ENCODE measurements at regions not wholly inside any gene's neighbourhood (a gene's known extent, or its start where the extent isn't known, plus 50 kb on each side); places are given as distances from the start of the nearest gene placed in this dataset.
"Not testable (repeated sequence)": the region's sequence is repeated elsewhere in the genome, so short reads cannot be mapped to it uniquely, and the experiment has no call there.

DNA sequence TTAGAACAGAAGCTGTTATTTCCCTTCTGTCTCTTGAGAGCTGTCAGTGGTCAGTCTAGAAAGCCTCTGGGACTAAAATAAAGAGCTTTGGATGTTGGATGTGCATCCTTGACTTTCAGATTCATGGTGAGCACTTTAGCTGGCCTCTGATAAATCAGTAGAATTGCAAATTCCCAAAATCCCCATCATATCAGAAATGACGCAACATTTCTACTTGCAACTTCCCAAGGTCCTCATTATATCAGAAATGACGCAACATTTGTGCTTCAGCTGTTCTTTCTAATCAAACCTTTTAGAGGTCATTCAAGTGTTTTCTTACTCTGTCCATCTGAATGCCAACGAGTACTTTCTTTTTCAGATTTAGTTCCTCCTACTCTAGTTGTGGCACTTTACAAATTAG lies 167.3 kb upstream of the MOCS2 start:
- DNase-seq = no peak

DNA sequence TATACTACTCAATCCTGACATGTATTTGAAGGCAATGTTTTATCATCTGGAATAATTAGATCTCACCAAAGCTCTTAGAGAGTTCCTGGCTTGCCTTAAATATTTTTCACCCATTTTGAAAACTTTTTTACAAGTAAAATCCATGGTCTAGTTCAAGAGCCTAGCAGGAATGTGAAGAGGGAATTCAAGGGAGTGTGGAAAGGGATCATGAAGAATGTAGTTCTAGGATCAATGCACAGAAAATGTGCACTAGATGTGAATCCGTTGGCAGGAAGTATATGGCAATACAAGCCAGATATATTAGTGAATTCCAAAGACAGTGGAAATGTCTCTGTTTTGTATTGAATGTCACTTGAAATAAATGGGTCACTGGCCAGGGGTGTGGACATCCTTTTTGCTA lies 167.9 kb upstream of the MOCS2 start:
- no peak for DNase-seq

- DNase-seq = no peak
These were observed 178.0 kb upstream of the MOCS2 start for GRCh38 chr5:53287573-53287972.

GRCh38 chr5:53288511-53288910 lies 179.0 kb upstream of the MOCS2 start:
- DNase-seq = no peak

GRCh38 chr5:53291047-53291446 lies 181.5 kb upstream of the MOCS2 start:
- DNase-seq = no peak

GRCh38 chr5:53291528-53291927 lies 182.0 kb upstream of the MOCS2 start:
- no peak for DNase-seq

GRCh38 chr5:53298841-53299240 lies 181.6 kb upstream of the FST start:
- DNase-seq = no peak

DNA sequence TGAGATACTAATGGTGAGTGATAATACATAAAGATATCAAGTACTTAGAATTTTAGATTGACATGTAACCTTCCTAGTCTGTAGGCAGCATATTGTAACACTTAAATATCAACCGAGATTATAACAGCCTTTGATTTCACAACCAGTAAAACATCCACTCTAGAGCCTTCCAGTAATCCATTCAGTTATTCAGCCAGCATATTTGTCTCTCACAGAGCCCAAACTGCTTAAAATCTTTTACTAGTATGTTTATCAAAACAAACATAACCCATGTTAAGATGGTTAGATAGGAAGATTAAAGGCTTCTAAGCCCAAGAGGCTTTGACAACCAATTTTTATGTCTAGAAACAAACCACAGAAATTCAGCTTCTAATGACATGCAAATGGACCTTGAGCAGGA lies 177.9 kb upstream of the FST start:
- DNase-seq = no peak

DNA sequence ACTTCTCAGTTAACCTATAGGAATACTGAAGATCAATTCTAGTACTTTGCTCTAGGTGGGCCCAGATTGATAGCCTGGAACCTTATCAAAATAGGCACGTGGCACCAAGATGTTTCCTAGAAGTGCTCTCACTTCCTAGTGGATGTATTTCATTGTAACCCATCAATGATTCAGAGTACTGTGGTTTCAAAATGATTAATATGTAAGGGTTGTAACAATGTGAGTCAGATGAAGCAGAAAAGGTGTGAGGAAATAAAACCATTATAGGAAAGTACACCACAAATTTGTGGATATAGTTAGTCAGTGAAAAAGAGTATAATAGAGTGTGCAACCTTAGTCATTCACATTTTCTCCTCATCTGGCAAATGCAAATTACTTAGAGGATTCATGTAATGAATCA lies 177.3 kb upstream of the FST start:
- no peak for DNase-seq

GRCh38 chr5:53305316-53305715 lies 175.1 kb upstream of the FST start:
- DNase-seq = not testable (repeated sequence)

- no peak for DNase-seq
These were observed 170.8 kb upstream of the FST start for GRCh38 chr5:53309653-53310052.

DNA sequence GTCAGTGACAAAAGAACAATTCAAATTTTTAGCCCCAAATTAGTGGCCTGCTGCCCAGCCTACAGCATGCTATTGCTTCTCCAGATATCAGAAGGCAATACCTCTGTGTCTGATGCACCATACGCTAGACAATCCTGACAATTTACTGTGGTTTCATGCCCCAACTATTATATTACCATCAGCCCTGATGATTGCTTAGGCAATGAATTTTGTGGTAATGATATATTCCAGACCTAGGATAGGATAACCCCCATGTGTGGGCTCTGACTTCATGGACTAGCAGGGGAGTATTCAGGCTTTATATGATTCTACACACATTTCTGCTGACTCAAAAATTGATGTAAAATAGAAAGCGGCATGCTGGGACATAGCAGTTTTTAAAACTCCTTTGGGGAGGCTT lies 168.7 kb upstream of the FST start:
- DNase-seq = no peak

DNA sequence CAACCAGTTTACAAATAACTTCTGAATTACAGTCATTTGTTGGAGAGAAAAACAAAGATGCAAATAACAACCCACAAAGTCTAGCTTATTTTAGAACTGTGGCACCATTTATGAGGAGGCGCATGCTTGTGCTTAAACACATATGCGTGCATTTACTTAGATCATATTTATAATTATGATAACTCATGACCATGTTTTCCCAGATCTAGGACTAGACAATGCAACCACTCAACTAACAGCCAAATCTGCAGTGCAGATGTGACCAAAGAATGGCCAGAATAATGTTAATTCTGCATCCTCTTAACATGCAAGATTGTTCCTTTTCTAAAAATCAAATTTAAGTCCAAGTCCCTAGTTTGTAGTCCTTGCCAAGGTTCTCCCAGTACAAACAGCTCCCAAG lies 167.3 kb upstream of the FST start:
- DNase-seq = no peak

DNA sequence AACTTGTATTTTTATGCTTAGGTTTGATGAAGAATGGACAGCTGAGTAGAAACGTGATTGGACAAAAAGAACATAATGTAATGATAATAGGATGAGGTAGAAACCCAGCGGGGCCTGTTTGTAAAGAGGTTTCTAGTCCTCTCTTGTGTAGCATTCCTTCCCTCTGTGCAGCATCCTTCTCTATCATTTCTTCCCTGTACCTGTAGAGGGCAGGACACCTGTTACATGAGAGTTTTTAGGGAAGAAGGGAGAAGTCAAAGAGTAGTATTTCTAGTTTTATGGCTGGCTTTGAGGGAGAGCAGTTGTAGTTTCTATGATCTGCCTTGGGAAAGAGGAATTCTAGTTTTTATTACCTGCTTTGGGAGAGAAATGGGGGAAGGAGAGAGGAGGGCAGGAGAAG lies 162.1 kb upstream of the FST start:
- DNase-seq = no peak

- DNase-seq = no peak
These were observed 161.1 kb upstream of the FST start for GRCh38 chr5:53319315-53319714.

DNA sequence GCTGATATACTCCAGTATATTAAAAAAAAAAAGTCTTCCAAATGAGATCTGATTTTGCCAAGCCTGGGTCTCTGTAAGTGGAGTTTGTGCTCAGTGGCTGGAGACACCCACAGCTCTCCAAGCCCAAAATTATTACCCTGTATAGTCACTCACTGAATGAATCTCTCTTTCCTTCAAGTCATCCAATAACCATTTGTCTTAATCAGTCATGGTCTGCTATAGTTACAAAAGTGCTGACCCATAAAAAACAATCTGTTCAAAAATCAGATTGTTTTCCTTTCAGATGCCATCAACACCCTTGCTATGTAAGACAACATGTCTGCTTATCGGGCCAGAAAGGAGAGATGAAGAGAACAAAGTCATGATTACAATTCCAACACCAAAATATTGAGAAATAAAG lies 159.4 kb upstream of the FST start:
- no peak for DNase-seq

GRCh38 chr5:53321721-53322120 lies 158.7 kb upstream of the FST start:
- DNase-seq = no peak

- no peak for DNase-seq
These were observed 158.2 kb upstream of the FST start for GRCh38 chr5:53322257-53322656.

- DNase-seq = no peak
These were observed 156.9 kb upstream of the FST start for GRCh38 chr5:53323511-53323910.

DNA sequence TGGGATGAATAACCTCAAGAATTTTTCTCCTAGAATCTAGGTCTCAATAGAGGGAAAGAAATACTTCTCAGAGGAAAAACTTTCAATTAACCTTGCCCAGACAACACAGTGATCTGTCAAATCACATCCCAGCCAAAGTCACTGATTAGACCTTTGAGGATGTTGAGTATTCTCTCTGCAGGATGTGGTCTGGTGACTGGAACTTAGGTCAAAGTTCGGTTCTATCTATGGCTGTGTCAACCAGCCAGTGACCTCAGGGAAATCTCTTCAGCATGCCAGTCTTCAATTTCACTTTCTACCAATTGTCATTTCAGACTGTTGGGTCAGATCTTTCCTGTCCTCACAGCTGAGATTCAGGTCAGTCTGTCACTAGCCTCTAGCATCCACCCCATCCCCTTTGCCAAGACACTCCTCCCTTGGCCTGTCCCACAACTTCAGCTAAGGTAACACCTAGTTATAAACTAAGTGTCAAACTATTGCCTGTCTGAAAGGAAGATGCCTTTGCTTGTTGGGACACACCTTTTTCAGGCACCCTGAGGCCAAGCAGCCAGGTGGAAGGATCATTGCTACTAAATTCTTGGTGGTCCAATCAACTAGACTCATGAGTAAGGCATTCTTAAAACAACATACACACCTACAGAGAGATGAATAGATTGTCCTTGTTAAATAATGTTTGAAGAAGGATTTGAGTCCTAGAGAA lies 156.3 kb upstream of the FST start:
- peak in 1 of 5 experiments; percentile 20 for DNase-seq

DNA sequence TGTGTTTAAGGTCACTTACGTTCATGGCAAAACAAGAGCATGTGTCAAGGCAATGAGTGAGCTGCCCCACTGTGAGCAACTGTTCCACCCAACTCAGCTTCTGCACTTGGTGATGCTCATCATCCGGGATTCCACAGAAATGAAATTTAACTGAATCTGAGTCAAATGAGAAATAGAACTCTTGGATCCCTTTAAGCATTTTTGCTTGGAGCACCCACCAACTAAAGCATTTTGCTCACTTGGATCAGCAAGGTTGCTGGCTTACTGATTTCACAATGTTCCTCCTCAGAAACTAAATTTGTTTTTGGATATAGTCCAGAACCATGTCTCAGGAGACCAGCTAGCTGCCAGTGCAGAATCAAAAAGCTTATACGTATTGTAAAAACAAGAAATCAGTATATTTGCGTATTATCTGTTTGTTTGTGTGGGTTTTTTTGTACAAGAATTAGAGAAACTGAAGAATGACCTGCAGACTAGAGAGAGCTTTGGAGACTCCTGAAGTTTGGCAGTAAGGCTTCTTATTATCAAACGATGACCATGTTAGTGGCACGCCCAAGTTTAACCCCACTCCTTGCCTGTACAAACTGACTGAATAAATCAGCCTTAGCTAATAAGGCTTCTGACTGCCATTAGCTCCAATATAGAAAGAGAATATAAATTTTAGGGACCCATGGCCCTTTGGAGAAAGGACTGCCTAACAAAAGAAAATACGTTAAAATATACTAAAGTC lies 153.8 kb upstream of the FST start:
- DNase-seq = no peak

DNA sequence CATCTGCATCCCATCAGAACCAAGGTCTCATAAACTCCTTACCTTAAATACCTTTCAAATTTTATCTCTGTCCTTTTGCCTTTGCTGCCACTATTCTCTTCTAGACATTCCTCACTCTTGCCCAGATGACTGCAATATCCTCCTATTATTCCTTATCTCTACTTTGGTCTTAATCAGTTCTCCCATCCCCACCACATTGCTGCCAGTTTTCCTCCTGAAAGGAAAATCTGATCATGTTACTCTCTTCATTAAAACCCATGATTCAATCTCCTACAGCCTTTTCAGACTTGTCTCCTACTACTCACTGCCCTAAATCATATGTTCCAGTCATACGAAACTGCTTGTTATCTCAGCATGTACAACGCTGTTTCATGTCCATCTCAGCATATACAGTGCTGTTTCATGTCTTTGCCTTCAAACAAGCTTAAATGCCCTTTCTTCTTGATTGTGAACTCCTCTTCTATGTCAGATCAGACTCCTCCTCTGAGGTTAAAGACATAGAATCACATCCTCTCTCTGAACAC lies 152.6 kb upstream of the FST start:
- no peak for DNase-seq

- DNase-seq = no peak
These were observed 149.9 kb upstream of the FST start for GRCh38 chr5:53330491-53330890.

GRCh38 chr5:53331463-53331862 lies 149.0 kb upstream of the FST start:
- no peak for DNase-seq

- no peak for DNase-seq
These were observed 147.3 kb upstream of the FST start for GRCh38 chr5:53333160-53333559.

Data from T-helper 2 cell (primary cell).